A549 (cell line): ENCODE measurements at regions not wholly inside any gene's neighbourhood (a gene's known extent, or its start where the extent isn't known, plus 50 kb on each side); places are given as distances from the start of the nearest gene placed in this dataset.

Experiments
- ATAC-seq, 2 experiments: fragments of 200-7000 bp in 1 of 2; fragments of >200 bp in 1 of 2; cut with Nextera tagmentation in 1 of 2; cut with Tn5 transposase in 1 of 2; 3 replicates each; pipeline versions ENCODE4 v1.8.0 to v1.9.1; 2018 to 2020; ENCODE audit warnings: mild to moderate bottlenecking in 1 of 2, moderate library complexity in 1 of 2
- CTCF ChIA-PET: fragments of 300-600 bp; sonication (Branson Sonifier 250); formaldehyde crosslinking; extraction: SDS; loops from one replicate; lab custom pipeline; 2021; ENCODE audit warnings: antibody characterized with exemption, inconsistent platforms; lab: Yijun Ruan, JAX
- POLR2A ChIA-PET: fragments of 350-600 bp; formaldehyde crosslinking; extraction: SDS; loops from one replicate; lab custom pipeline; 2021; ENCODE audit warnings: antibody characterized with exemption, inconsistent platforms; lab: Yijun Ruan, JAX
- DNase-seq, 2 experiments: peaks; one replicate each; pipeline versions ENCODE4 v3.0.0 to v3.0.0-alpha.2; 2011 to 2016; ENCODE audit warnings: low read depth in 1 of 2, low spot score in 1 of 2
- FAIRE-seq: peaks from 2 replicates; lab custom pipeline; 2011; peaks lifted over from hg19 to GRCh38; lab: Jason Lieb, UNC
- H3K27ac ChIP-seq, 2 experiments: fragments of >200 bp; sonication (Bioruptor Twin); formaldehyde crosslinking; 3 replicates each; pipeline ENCODE4 v1.5.1; 2016 to 2017
- H3K4me1 ChIP-seq: fragments of >200 bp; sonication (Bioruptor Twin); formaldehyde crosslinking; 3 replicates; pipeline ENCODE4 v1.6.1; 2016
- H3K4me2 ChIP-seq: fragments of >200 bp; sonication (Bioruptor Twin); formaldehyde crosslinking; 3 replicates; pipeline ENCODE4 v1.6.1; 2016
- H3K4me3 ChIP-seq: fragments of >200 bp; sonication (Bioruptor Twin); formaldehyde crosslinking; 3 replicates; pipeline ENCODE4 v1.5.1; 2016
- H3K9me3 ChIP-seq: fragments of >200 bp; sonication (Bioruptor Twin); formaldehyde crosslinking; 3 replicates; pipeline ENCODE4 v1.6.1; 2016
- BHLHE40 ChIP-seq: IDR thresholded peaks from 2 replicates; pipeline ENCODE4 v1.6.1; 2012; ENCODE audit warnings: low read depth, low read length, inconsistent platforms
- CHD4 ChIP-seq: fragments of 200-600 bp; sonication (generic); IDR thresholded peaks from 2 replicates; pipeline ENCODE4 v1.6.1; 2016; ENCODE audit warnings: antibody characterized with exemption, mild to moderate bottlenecking, borderline replicate concordance
- EP300 ChIP-seq, 2 experiments: fragments of >200 bp; sonication (Bioruptor Twin); formaldehyde crosslinking; IDR thresholded peaks; 2 replicates in 1 of 2; 3 replicates in 1 of 2; pipeline ENCODE4 v1.6.1; 2016 to 2017
- FOXS1 ChIP-seq: fragments of 250-450 bp; sonication (Bioruptor Pico); IDR thresholded peaks from 2 replicates; pipeline ENCODE4 v1.5.0; 2020; ENCODE audit warnings: mild to moderate bottlenecking, moderate library complexity
- GATA3 ChIP-seq: IDR thresholded peaks from 2 replicates; pipeline ENCODE4 v1.6.1; 2012; ENCODE audit warnings: borderline replicate concordance
- HOXB13 ChIP-seq: fragments of 250-450 bp; sonication (Bioruptor Pico); IDR thresholded peaks from 2 replicates; pipeline ENCODE4 v1.5.0; 2020; ENCODE audit warnings: low read depth, mild to moderate bottlenecking, moderate library complexity
- HOXB5 ChIP-seq: fragments of 250-450 bp; sonication (Bioruptor Pico); IDR thresholded peaks from 2 replicates; pipeline ENCODE4 v1.5.0; 2020; ENCODE audit warnings: mild to moderate bottlenecking, moderate library complexity
- JUNB ChIP-seq: fragments of >200 bp; sonication (Bioruptor Twin); formaldehyde crosslinking; IDR thresholded peaks from 2 replicates; pipeline ENCODE4 v1.6.1; 2016
- MAX ChIP-seq: IDR thresholded peaks from 2 replicates; pipeline ENCODE4 v1.6.1; 2012
- MAZ ChIP-seq: fragments of 150-350 bp; IDR thresholded peaks from 2 replicates; pipeline ENCODE4 v1.6.1; 2014; ENCODE audit warnings: antibody characterized with exemption, low read depth, low read length, borderline replicate concordance
- NFE2L2 ChIP-seq: fragments of 150-350 bp; conservative IDR thresholded peaks from 2 replicates; pipeline ENCODE4 v1.6.1; 2014; ENCODE audit warnings: low read length
- PHF8 ChIP-seq: fragments of 200-600 bp; sonication (generic); IDR thresholded peaks from 2 replicates; pipeline ENCODE4 v1.6.1; 2016; ENCODE audit warnings: low read depth, mild to moderate bottlenecking, antibody characterized with exemption, moderate library complexity, borderline replicate concordance
- RAD21 ChIP-seq, 2 experiments: fragments of >200 bp in 1 of 2; sonication (Bioruptor Twin) in 1 of 2; formaldehyde crosslinking in 1 of 2; IDR thresholded peaks in 1 of 2; conservative IDR thresholded peaks in 1 of 2; 2 replicates in 1 of 2; 3 replicates in 1 of 2; pipeline ENCODE4 v1.6.1; 2012 to 2018; ENCODE audit warnings: inconsistent platforms in 1 of 2
- RARB ChIP-seq: fragments of 250-450 bp; sonication (Bioruptor Pico); IDR thresholded peaks from 2 replicates; pipeline ENCODE4 v1.8.0; 2021; ENCODE audit warnings: mild to moderate bottlenecking, moderate library complexity
- RCOR1 ChIP-seq: fragments of 150-350 bp; IDR thresholded peaks from 2 replicates; pipeline ENCODE4 v1.6.1; 2014; ENCODE audit warnings: antibody characterized with exemption, low read length, low read depth
- REST ChIP-seq: fragments of 200-600 bp; sonication (generic); IDR thresholded peaks from 2 replicates; pipeline ENCODE4 v1.6.1; 2016; ENCODE audit warnings: antibody characterized with exemption, mild to moderate bottlenecking, moderate library complexity
- RNF2 ChIP-seq: fragments of 200-600 bp; sonication (generic); IDR thresholded peaks from 2 replicates; pipeline ENCODE4 v1.6.1; 2016; ENCODE audit warnings: low read depth, mild to moderate bottlenecking, antibody characterized with exemption, moderate library complexity, borderline replicate concordance
- SMC3 ChIP-seq: fragments of >200 bp; sonication (Bioruptor Twin); formaldehyde crosslinking; IDR thresholded peaks from 3 replicates; pipeline ENCODE4 v1.6.1; 2018; ENCODE audit warnings: inconsistent platforms
- ZC3H11A ChIP-seq: fragments of 450-650 bp; IDR thresholded peaks from 2 replicates; pipeline ENCODE4 v1.6.1; 2014; ENCODE audit warnings: antibody characterized with exemption, mild to moderate bottlenecking
- WGBS: methylation state at CpG from one replicate; pipeline ENCODE4 v1.1.6; 2017; ENCODE audit errors: missing lambda C conversion rate; 5-methylcytosine and 5-hydroxymethylcytosine counted together
- TF ChIP-seq, protein P1 (sequence below): fragments of 250-450 bp; sonication (Bioruptor Pico); IDR thresholded peaks from 2 replicates; pipeline ENCODE4 v1.5.0; 2021; ENCODE audit warnings: mild to moderate bottlenecking, moderate library complexity, borderline replicate concordance
- TF ChIP-seq, protein P2 (sequence below): fragments of >200 bp; sonication (Bioruptor Twin); formaldehyde crosslinking; IDR thresholded peaks from 3 replicates; pipeline ENCODE4 v1.6.1; 2016

DNA sequence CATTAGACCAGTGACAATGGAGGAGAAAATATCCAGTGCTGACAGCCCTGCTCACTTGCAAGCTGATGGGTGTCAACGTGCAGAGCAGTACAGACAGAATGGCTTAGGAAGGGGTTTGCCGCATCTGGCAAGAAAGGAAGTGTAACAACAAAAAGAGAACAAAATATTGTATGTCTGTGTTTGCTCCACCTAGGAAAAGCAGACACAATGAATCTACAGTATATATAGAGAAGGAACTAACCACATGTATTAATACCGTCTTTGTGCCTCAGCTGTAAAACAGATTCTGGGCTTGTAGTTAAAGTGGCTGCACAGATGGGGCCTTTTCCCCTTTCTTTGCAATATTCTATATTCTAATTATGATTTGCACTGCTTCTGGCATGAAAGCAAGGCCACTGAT is 281.1 kb upstream of the MEOX2 start:
- Histone ChIP-seq H3K4me1 (no peaks in the 10 kb centered on the region), H3K4me2 (no peak overlapping the region), H3K9me3 (no peaks in the 10 kb centered on the region), H3K4me3 (no peak overlapping the region), H3K27ac (no peak overlapping the region)
- ChIA-PET POLR2A (no interaction called here), CTCF (no interaction called here)
- FAIRE-seq (no peak), DNase-seq (no peak), ATAC-seq (no peak)
- TF ChIP-seq ZC3H11A (no peak), EP300 (IDR thresholded peaks at IDR 0.05) (no peak), HOXB13 (CRISPR knock-in tag) (no peak), GATA3 (no peak), RCOR1 (no peak), CHD4 (no peak), RAD21 (conservative IDR thresholded peaks at IDR 0.05 in 1 of 2, IDR thresholded peaks at IDR 0.05 in 1 of 2) (no peak), MAX (no peak), JUNB (no peak), RARB (CRISPR knock-in tag) (no peak)
- TF ChIP-seq, protein P1, sequence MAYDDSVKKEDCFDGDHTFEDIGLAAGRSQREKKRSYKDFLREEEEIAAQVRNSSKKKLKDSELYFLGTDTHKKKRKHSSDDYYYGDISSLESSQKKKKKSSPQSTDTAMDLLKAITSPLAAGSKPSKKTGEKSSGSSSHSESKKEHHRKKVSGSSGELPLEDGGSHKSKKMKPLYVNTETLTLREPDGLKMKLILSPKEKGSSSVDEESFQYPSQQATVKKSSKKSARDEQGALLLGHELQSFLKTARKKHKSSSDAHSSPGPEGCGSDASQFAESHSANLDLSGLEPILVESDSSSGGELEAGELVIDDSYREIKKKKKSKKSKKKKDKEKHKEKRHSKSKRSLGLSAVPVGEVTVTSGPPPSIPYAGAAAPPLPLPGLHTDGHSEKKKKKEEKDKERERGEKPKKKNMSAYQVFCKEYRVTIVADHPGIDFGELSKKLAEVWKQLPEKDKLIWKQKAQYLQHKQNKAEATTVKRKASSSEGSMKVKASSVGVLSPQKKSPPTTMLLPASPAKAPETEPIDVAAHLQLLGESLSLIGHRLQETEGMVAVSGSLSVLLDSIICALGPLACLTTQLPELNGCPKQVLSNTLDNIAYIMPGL (CRISPR knock-in tag): no peak
- TF ChIP-seq, protein P2, sequence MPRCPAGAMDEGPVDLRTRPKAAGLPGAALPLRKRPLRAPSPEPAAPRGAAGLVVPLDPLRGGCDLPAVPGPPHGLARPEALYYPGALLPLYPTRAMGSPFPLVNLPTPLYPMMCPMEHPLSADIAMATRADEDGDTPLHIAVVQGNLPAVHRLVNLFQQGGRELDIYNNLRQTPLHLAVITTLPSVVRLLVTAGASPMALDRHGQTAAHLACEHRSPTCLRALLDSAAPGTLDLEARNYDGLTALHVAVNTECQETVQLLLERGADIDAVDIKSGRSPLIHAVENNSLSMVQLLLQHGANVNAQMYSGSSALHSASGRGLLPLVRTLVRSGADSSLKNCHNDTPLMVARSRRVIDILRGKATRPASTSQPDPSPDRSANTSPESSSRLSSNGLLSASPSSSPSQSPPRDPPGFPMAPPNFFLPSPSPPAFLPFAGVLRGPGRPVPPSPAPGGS: no peak
- 58% methylated on average over 3 of the region's 3 CpGs for WGBS

- POLR2A ChIA-PET: no interaction called here
- CTCF ChIA-PET: no interaction called here
- DNase-seq (no peak), ATAC-seq (no peak), FAIRE-seq (no peak)
- WGBS: 11% methylated on average over 2 of the region's 2 CpGs
- Histone ChIP-seq H3K4me2 (no peak overlapping the region), H3K4me3 (no peak overlapping the region), H3K4me1 (no peaks in the 10 kb centered on the region), H3K27ac (no peak overlapping the region), H3K9me3 (no peaks in the 10 kb centered on the region)
- no peak for TF ChIP-seq ZC3H11A
- TF ChIP-seq SMC3: no peak
- TF ChIP-seq HOXB5 (CRISPR knock-in tag): no peak
- TF ChIP-seq FOXS1 (CRISPR knock-in tag): no peak
- no peak for TF ChIP-seq MAX
- TF ChIP-seq HOXB13 (CRISPR knock-in tag): no peak
- no peak for TF ChIP-seq JUNB
- no peak for TF ChIP-seq REST
- no peak for TF ChIP-seq PHF8
- TF ChIP-seq BHLHE40: no peak
- no peak for TF ChIP-seq NFE2L2
- no peak for TF ChIP-seq EP300 (IDR thresholded peaks at IDR 0.05)
- TF ChIP-seq MAZ: no peak
- no peak for TF ChIP-seq RNF2
Observed at GRCh38 chr7:15967121-15967520, 280.6 kb upstream of the MEOX2 start.
